Type B pancreatic cell (in vitro differentiated cells): ENCODE measurements at regions not wholly inside any gene's neighbourhood (a gene's known extent, or its start where the extent isn't known, plus 50 kb on each side); places are given as distances from the start of the nearest gene placed in this dataset.

ENCODE experiments used
- DNase-seq: peaks from one replicate; pipeline ENCODE4 v3.0.0; 2021; ENCODE audit warnings: mixed read lengths; ENCODE audit not compliant: unreplicated experiment; ENCODE audit errors: extremely low spot score
- H3K27ac Mint-ChIP-seq: 2 replicates; pipeline ENCODE4 v1.8.0; 2021; ENCODE audit warnings: mild to moderate bottlenecking, mixed read lengths
- H3K27me3 Mint-ChIP-seq: 2 replicates; pipeline ENCODE4 v1.8.0; 2021; ENCODE audit warnings: mixed read lengths
- H3K36me3 Mint-ChIP-seq: 2 replicates; pipeline ENCODE4 v1.8.0; 2021; ENCODE audit warnings: mixed read lengths
- H3K4me1 Mint-ChIP-seq: one replicate; pipeline ENCODE4 v1.8.0; 2021; ENCODE audit warnings: mixed read lengths; ENCODE audit not compliant: unreplicated experiment
- H3K4me3 Mint-ChIP-seq: 2 replicates; pipeline ENCODE4 v1.8.0; 2021; ENCODE audit warnings: mild to moderate bottlenecking, mixed read lengths
- H3K9me3 Mint-ChIP-seq: 2 replicates; pipeline ENCODE4 v1.8.0; 2021; ENCODE audit warnings: mixed read lengths
- TF ChIP-seq, protein P1 (sequence below): fragments of 200-600 bp; sonication (generic); conservative IDR thresholded peaks from 2 replicates; pipeline ENCODE4 v1.5.0; 2021; ENCODE audit warnings: antibody characterized with exemption, mild to moderate bottlenecking

- H3K27me3 Mint-ChIP-seq = no peaks in the 10 kb centered on the region
- H3K4me3 Mint-ChIP-seq = no peak overlapping the region
- no peak overlapping the region for H3K27ac Mint-ChIP-seq
- H3K4me1 Mint-ChIP-seq = no peaks in the 10 kb centered on the region
- no peaks in the 10 kb centered on the region for H3K9me3 Mint-ChIP-seq
- no peaks in the 10 kb centered on the region for H3K36me3 Mint-ChIP-seq
- TF ChIP-seq, protein P1, sequence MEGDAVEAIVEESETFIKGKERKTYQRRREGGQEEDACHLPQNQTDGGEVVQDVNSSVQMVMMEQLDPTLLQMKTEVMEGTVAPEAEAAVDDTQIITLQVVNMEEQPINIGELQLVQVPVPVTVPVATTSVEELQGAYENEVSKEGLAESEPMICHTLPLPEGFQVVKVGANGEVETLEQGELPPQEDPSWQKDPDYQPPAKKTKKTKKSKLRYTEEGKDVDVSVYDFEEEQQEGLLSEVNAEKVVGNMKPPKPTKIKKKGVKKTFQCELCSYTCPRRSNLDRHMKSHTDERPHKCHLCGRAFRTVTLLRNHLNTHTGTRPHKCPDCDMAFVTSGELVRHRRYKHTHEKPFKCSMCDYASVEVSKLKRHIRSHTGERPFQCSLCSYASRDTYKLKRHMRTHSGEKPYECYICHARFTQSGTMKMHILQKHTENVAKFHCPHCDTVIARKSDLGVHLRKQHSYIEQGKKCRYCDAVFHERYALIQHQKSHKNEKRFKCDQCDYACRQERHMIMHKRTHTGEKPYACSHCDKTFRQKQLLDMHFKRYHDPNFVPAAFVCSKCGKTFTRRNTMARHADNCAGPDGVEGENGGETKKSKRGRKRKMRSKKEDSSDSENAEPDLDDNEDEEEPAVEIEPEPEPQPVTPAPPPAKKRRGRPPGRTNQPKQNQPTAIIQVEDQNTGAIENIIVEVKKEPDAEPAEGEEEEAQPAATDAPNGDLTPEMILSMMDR = no peak
- no peak for DNase-seq
Measured at GRCh38 chr1:73782901-73783300, 415.1 kb downstream of the LRRIQ3 start.

DNA sequence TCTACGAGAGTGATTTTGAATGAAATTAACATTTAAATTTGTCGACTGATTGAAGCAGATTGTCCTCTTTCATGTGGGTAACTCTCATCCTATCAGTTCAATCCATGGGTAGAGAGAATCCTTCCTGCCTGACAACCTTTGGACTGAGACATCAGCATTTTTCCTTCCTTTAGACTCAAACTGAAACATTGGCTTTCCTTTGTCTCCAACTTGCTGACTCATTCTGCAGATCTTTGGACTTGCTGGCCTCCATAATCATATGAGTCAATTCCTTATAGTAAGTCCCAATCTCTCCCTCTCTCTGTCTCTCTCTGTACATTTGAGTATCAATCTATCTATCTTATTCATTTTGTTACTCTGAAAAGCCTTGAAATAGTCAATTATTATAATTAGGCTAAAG, 416.7 kb downstream of the LRRIQ3 start:
- DNase-seq = no peak
- H3K9me3 Mint-ChIP-seq = no peaks in the 10 kb centered on the region
- no peak overlapping the region for H3K4me3 Mint-ChIP-seq
- no peaks in the 10 kb centered on the region for H3K27me3 Mint-ChIP-seq
- H3K27ac Mint-ChIP-seq = no peak overlapping the region
- no peaks in the 10 kb centered on the region for H3K4me1 Mint-ChIP-seq
- TF ChIP-seq, protein P1 = no peak
- no peaks in the 10 kb centered on the region for H3K36me3 Mint-ChIP-seq

DNA sequence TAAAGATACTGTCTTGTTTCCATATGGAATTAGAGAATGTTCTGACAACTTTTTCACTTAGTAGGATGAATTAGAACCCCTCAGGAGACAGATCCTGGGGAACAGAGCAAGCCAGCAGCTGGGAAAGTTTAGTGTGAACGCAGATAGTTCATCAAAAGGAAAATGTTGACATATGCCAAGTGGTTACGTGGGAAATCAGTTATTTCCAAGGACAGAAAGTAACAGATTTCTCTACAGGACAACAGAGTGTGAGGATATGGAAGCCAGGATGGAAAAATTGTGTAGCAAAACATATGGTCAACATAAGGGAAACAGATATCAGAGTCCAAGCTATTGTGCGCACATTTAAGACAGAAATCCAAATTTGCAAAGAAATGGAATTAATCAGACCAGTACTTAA, 419.5 kb downstream of the LRRIQ3 start:
- no peaks in the 10 kb centered on the region for H3K27me3 Mint-ChIP-seq
- H3K36me3 Mint-ChIP-seq = no peaks in the 10 kb centered on the region
- TF ChIP-seq, protein P1 = no peak
- H3K9me3 Mint-ChIP-seq = no peaks in the 10 kb centered on the region
- DNase-seq = no peak
- H3K27ac Mint-ChIP-seq = no peak overlapping the region
- H3K4me3 Mint-ChIP-seq = no peak overlapping the region
- H3K4me1 Mint-ChIP-seq = no peaks in the 10 kb centered on the region

DNA sequence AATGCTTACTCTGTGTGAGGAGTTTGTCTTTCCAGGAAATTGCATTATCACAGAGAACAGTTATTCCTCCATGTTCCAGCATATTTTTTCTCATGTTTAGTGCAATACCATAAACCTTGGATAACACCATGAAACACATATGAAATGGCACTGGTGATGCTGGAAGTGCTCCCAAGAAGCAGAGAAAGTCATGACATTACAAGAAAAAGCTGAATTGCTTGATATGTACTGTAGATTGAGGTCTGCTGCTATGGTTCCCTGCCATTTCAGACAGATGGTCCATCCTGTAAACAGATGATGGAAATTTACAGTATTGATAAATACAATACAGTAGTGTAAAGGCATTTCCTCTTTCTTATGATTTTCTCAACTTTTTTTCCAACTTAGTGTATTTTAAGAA, 422.1 kb downstream of the LRRIQ3 start:
- H3K9me3 Mint-ChIP-seq = no peaks in the 10 kb centered on the region
- no peaks in the 10 kb centered on the region for H3K4me1 Mint-ChIP-seq
- TF ChIP-seq, protein P1 = no peak
- H3K27me3 Mint-ChIP-seq = no peaks in the 10 kb centered on the region
- no peaks in the 10 kb centered on the region for H3K36me3 Mint-ChIP-seq
- no peak overlapping the region for H3K4me3 Mint-ChIP-seq
- DNase-seq = no peak
- H3K27ac Mint-ChIP-seq = no peak overlapping the region

GRCh38 chr1:73772941-73773340, 425.0 kb downstream of the LRRIQ3 start:
- Mint-ChIP-seq H3K4me1 (no peaks in the 10 kb centered on the region), H3K36me3 (no peaks in the 10 kb centered on the region), H3K27me3 (no peaks in the 10 kb centered on the region), H3K4me3 (no peak overlapping the region), H3K27ac (no peak overlapping the region), H3K9me3 (no peaks in the 10 kb centered on the region)
- TF ChIP-seq, protein P1 = no peak
- no peak for DNase-seq

DNA sequence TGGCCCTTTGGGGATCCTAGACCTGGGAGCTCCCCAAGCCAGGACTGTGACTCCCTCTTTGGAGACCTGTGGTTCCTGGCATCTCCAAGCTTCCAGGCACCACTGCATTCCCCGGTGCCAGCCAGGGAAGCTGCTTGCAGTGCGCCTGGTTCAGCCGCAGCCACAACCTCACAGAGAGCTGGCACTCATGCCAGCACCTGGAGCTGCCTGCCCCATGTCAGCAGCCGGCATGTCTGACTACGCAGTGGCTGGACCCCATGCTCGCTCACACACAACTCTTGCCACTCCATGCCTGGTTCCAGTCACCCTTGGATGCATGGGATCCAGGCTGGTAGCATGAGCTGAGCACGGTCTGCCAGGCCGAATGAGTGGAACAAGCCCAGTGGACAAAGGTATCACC, 426.6 kb downstream of the LRRIQ3 start:
- Mint-ChIP-seq H3K36me3 (no peaks in the 10 kb centered on the region), H3K9me3 (no peaks in the 10 kb centered on the region), H3K4me1 (no peaks in the 10 kb centered on the region), H3K4me3 (no peak overlapping the region), H3K27ac (no peak overlapping the region), H3K27me3 (no peaks in the 10 kb centered on the region)
- no peak for DNase-seq
- TF ChIP-seq, protein P1 = no peak
